Suprapubic skin (tissue), 4 donors: ENCODE measurements at regions not wholly inside any gene's neighbourhood (a gene's known extent, or its start where the extent isn't known, plus 50 kb on each side); places are given as distances from the start of the nearest gene placed in this dataset.

Experiments used
- DNase-seq, 2 donors: peaks; one replicate each; pipeline ENCODE4 v3.0.0-alpha.2; 2019; ENCODE audit warnings: low spot score in 2 of 2
- H3K27ac ChIP-seq: fragments of 200-600 bp; sonication (generic); one replicate; pipeline ENCODE4 v1.5.1; 2019
- H3K27me3 ChIP-seq: fragments of 200-600 bp; sonication (generic); one replicate; pipeline ENCODE4 v1.5.1; 2019
- H3K36me3 ChIP-seq: fragments of 200-600 bp; sonication (generic); one replicate; pipeline ENCODE4 v1.5.1; 2019
- H3K4me1 ChIP-seq: fragments of 200-600 bp; sonication (generic); one replicate; pipeline ENCODE4 v1.5.1; 2019
- H3K4me3 ChIP-seq: fragments of 200-600 bp; sonication (generic); one replicate; pipeline ENCODE4 v1.5.1; 2019; ENCODE audit warnings: mild to moderate bottlenecking
- H3K9me3 ChIP-seq: fragments of 200-600 bp; sonication (generic); one replicate; pipeline ENCODE4 v1.5.1; 2019
- EP300 ChIP-seq: sonication (generic); formaldehyde crosslinking; IDR thresholded peaks from one replicate; pipeline ENCODE4 v1.6.1; 2017; ENCODE audit warnings: antibody characterized with exemption
- POLR2A ChIP-seq, 2 donors: fragments of 450-650 bp; IDR thresholded peaks; one replicate each; pipeline ENCODE4 v1.6.1; 2017; ENCODE audit warnings: antibody characterized with exemption in 2 of 2, mild to moderate bottlenecking in 2 of 2, moderate library complexity in 2 of 2
- POLR2AphosphoS5 ChIP-seq, 3 donors: sonication (generic); formaldehyde crosslinking; IDR thresholded peaks; one replicate each; pipeline ENCODE4 v1.6.1; 2017; ENCODE audit warnings: antibody characterized with exemption in 3 of 3
- WGBS: methylation state at CpG from one replicate; pipeline ENCODE4 v1.1.5; 2018; 5-methylcytosine and 5-hydroxymethylcytosine counted together
- TF ChIP-seq, protein P1 (sequence below), 2 donors: fragments of 200-600 bp in 1 of 2; fragments of 450-650 bp in 1 of 2; sonication (generic) in 1 of 2; IDR thresholded peaks; one replicate each; pipeline ENCODE4 v1.5.1; 2016 to 2019; ENCODE audit warnings: antibody characterized with exemption in 2 of 2, mild to moderate bottlenecking in 1 of 2, moderate library complexity in 1 of 2

DNA sequence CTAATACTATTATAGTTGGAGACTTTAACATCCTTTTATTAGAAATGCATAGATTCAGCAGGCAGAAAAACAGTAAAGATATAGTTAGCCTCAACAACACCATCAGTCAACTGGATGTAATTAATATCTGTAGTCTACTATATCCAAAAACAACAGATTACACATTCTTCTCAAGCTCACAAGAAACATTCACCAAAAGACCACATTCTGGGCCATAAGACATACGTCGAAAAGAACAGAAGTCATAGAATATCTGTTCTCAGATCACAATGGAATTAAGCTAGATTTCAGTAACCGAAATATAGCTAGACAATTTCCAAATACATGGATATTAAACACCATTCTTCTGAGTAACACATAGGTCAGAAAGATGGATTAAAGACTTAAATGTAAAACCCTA lies 336.6 kb upstream of the RPS23 start:
- H3K9me3 ChIP-seq: no peaks in the 10 kb centered on the region
- no peaks in the 10 kb centered on the region for H3K36me3 ChIP-seq
- H3K4me1 ChIP-seq: no peaks in the 10 kb centered on the region
- DNase-seq: no peak
- H3K27me3 ChIP-seq: no peaks in the 10 kb centered on the region
- no peak overlapping the region for H3K27ac ChIP-seq
- 94% methylated on average over 3 of the region's 3 CpGs for WGBS
- TF ChIP-seq POLR2AphosphoS5 (IDR thresholded peaks at IDR 0.05): no peak
- TF ChIP-seq, protein P1, sequence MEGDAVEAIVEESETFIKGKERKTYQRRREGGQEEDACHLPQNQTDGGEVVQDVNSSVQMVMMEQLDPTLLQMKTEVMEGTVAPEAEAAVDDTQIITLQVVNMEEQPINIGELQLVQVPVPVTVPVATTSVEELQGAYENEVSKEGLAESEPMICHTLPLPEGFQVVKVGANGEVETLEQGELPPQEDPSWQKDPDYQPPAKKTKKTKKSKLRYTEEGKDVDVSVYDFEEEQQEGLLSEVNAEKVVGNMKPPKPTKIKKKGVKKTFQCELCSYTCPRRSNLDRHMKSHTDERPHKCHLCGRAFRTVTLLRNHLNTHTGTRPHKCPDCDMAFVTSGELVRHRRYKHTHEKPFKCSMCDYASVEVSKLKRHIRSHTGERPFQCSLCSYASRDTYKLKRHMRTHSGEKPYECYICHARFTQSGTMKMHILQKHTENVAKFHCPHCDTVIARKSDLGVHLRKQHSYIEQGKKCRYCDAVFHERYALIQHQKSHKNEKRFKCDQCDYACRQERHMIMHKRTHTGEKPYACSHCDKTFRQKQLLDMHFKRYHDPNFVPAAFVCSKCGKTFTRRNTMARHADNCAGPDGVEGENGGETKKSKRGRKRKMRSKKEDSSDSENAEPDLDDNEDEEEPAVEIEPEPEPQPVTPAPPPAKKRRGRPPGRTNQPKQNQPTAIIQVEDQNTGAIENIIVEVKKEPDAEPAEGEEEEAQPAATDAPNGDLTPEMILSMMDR (IDR thresholded peaks at IDR 0.05): no peak
- no peak for TF ChIP-seq EP300
- TF ChIP-seq POLR2A (IDR thresholded peaks at IDR 0.05): no peak
- H3K4me3 ChIP-seq: no peak overlapping the region

- H3K4me1 ChIP-seq: no peaks in the 10 kb centered on the region
- H3K4me3 ChIP-seq: no peak overlapping the region
- no peaks in the 10 kb centered on the region for H3K9me3 ChIP-seq
- no peaks in the 10 kb centered on the region for H3K27me3 ChIP-seq
- DNase-seq: no peak
- H3K36me3 ChIP-seq: no peaks in the 10 kb centered on the region
- TF ChIP-seq EP300 (no peak), POLR2A (IDR thresholded peaks at IDR 0.05) (no peak), POLR2AphosphoS5 (IDR thresholded peaks at IDR 0.05) (no peak)
- TF ChIP-seq, protein P1 (IDR thresholded peaks at IDR 0.05): no peak
- no peak overlapping the region for H3K27ac ChIP-seq
Observed at GRCh38 chr5:82613891-82614290, 335.7 kb upstream of the RPS23 start.

- Histone ChIP-seq H3K4me1 (no peaks in the 10 kb centered on the region), H3K9me3 (no peaks in the 10 kb centered on the region), H3K4me3 (no peak overlapping the region), H3K27me3 (no peaks in the 10 kb centered on the region), H3K36me3 (no peaks in the 10 kb centered on the region), H3K27ac (no peak overlapping the region)
- WGBS: 81% methylated on average over 3 of the region's 3 CpGs
- TF ChIP-seq POLR2AphosphoS5 (IDR thresholded peaks at IDR 0.05): no peak
- no peak for TF ChIP-seq EP300
- no peak for TF ChIP-seq POLR2A (IDR thresholded peaks at IDR 0.05)
- TF ChIP-seq, protein P1 (IDR thresholded peaks at IDR 0.05): no peak
- DNase-seq: no peak
Observed at GRCh38 chr5:82610686-82611085, 332.5 kb upstream of the RPS23 start.

- WGBS: no CpG with 5 or more reads among the region's 2 CpGs
- Histone ChIP-seq H3K4me1 (no peaks in the 10 kb centered on the region), H3K9me3 (no peaks in the 10 kb centered on the region), H3K4me3 (no peak overlapping the region), H3K27ac (no peak overlapping the region), H3K36me3 (no peaks in the 10 kb centered on the region), H3K27me3 (no peaks in the 10 kb centered on the region)
- TF ChIP-seq, protein P1 (IDR thresholded peaks at IDR 0.05): no peak
- TF ChIP-seq EP300 (no peak), POLR2AphosphoS5 (IDR thresholded peaks at IDR 0.05) (no peak), POLR2A (IDR thresholded peaks at IDR 0.05) (no peak)
- DNase-seq: no peak
Observed at GRCh38 chr5:82605441-82605973, 327.4 kb upstream of the RPS23 start.

DNA sequence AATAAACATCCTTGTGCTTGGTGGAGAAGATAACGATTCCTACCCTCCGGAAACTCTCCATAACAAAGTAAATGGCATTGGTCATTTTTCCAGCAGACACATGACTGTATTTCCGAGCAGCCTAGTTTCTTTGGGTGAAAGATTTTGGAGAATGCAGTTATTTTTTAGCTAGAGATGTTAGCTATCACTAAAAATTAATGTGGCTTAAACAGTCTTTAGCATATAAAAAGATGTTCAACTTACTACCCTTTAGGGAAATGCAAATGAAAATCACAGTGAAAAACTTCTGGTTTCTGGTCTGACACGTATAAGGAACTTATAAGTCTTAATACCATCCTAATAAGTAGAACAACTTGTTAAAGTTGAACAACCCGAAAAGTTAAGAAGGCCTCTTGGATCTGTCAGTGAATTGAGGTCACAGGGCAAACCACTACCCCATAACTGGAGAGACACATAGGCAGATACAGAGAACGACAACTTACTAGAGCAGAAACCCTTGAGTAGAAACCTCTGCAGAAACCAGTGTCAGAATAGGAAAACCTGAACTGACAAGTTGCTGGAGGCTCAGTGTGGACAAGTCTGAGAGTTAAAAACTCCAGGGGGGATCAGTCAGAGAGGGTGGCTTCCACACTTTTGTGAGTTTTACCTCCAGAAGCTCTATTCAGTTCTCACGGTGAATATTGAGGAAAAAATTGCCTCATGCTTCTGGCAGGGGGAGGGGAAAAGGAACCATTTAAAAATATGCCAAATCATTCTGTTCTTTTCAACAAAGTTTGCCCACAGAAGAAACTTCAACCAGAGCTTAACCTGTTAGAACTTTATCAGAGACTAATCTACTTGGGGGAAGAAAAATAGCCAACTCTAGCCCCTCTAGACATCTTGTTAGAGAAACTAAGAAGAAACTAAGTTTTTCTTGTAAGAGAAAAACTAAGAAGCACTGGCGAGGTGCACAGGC lies 325.2 kb upstream of the RPS23 start:
- H3K4me1 ChIP-seq: no peaks in the 10 kb centered on the region
- H3K9me3 ChIP-seq: no peaks in the 10 kb centered on the region
- H3K27me3 ChIP-seq: no peaks in the 10 kb centered on the region
- DNase-seq: no peak
- 80% methylated on average over 8 of the region's 8 CpGs for WGBS
- no peak for TF ChIP-seq POLR2AphosphoS5 (IDR thresholded peaks at IDR 0.05)
- no peak for TF ChIP-seq EP300
- TF ChIP-seq, protein P1 (IDR thresholded peaks at IDR 0.05): no peak
- no peak for TF ChIP-seq POLR2A (IDR thresholded peaks at IDR 0.05)
- H3K4me3 ChIP-seq: no peak overlapping the region
- no peak overlapping the region for H3K27ac ChIP-seq
- no peaks in the 10 kb centered on the region for H3K36me3 ChIP-seq
